ENCODE measurements at regions not wholly inside any gene's neighbourhood (a gene's known extent, or its start where the extent isn't known, plus 50 kb on each side); places are given as distances from the start of the nearest gene placed in this dataset.

DNA sequence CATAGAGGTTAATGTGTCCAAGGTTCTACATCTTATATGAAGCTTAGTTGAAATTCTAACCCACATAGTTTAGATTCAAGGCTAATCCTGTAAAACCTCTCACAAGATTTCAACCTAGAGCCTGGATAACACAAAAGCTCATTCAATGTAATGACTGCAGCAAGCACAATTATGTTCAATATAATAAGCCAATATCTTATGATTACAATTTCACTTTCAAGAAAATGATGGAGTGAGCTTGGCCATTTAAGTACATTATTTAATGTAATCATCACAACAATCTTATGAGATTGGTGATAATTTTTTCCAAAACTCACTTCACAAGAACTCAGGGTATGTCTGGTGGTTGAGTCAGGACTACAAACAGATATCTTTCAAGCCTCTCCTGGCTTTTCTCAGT, 1140.8 kb upstream of the WWC1 start:
- no peak for DNase-seq

DNA sequence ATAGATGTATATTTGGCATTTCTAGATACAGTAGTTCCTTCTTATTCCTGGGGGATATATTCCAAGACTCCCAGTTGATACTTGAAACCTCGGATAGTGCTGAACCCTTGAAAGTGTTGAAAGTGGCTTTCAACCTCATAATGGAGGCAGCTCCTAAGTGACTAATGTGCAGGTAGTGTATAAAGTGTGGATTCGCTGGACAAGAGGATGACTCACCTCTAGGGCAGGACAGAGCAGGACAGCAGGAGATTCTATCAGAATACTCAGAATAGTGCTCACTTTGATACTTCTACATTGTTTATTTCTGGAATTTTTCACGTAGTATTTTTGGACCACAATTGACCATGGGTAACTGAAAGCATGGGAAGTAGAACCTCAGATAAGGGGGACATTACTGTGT, 1138.9 kb upstream of the WWC1 start:
- DNase-seq: no peak

DNA sequence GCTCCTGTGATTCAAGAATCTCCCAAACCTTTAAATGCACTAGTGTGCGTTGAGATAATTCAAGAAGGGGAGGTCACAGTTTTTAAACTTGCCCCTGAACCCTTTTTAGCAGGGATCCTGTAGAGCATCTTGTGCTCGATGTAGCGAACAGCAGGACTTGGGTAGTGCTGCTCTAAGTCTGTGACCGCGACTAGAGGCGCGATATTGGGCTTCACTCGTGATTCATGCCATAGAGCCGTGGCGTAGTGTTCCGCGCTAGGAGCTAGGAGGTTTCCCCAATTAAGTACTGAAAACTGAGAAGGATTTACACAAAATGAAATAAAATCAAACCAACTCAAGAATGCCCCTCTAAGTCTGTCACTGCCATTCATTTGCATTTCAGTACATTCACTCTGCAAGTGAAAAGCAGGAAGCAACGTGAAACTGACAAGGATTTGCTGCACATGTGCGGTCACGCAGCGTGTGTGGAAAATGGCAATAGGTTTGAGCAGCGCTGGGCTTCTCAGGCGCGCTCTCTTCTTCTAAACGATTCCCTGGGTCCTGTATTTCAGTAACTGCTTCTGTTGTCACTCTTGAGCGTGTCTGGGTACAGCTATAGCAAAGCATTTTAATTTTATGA, 1135.9 kb upstream of the WWC1 start:
- DNase-seq: no peak

DNA sequence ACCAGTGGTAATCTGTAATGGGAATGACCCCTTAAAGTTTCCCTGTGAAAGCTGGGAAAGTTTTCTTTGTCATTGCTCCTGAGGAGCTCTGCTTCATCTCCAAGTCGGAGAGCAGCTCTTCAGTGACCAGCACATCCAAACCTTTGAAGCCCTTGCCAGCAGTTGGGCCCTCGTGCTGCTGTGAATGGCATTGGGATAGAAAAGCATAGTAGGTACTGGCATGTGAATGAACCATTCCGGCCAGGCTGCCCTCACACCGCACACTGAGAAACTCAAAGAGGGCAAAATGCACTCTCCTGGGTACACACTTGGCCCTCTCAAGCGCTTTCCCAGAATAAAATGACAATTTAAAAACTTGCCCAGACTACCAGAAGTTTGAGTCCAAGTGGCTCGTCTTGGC, 1135.0 kb upstream of the WWC1 start:
- no peak for DNase-seq

DNA sequence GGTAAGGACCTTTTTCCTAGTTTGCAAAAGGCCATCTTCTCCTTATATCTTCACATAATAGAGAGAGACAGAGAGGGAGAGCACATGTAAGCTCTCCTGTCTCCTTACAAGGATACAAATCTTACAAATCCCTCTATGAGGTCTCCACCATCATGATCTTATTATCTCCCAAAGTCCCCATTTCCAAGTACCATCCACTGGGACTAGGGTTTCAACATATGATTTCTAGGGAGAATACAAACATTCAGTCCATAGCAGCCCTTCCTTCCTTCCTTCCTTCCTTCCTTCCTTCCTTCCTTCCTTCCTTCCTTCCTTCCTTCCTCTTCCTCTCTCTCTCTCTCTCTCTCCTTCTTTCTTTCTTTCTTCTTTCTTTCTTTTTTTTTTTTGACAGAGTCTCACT, 1132.9 kb upstream of the WWC1 start:
- DNase-seq: no peak

DNA sequence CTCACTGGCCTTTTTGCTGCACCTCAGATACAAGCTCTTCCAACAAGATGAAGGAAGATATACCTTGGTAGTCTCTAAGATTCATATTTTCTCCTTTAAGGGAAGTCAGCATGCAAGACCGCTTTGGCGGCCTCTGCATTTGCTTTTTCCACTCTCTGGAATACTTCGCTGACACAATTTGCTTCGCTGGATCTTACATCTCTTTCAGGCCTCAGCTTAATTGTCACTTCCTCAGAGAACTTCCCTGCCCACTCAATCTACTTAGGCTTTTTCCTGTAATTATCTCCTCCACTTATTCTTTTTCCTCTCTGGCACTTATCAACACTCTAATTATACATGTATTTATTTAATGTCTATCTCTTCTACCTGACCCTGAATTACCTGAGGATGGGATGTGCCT, 1131.1 kb upstream of the WWC1 start:
- DNase-seq: no peak

DNA sequence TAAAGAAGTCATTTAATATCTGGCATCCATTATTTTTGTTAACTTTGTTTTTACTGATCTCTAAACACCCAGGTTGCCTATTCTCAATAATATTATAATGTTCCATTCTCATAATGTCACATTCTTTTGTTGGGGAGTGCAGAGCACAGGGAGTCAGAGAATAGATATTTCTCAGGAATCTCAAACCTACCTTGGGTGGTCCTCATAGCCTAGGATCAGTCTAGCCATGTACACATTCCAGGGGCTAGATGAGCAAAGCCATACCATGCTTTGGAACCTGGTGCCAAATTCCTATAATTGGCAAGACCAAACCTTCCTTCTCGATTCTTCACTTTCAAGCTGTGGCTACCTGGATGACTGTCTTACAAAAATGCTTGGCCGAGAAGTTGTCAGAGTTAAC, 1124.7 kb upstream of the WWC1 start:
- no peak for DNase-seq

DNA sequence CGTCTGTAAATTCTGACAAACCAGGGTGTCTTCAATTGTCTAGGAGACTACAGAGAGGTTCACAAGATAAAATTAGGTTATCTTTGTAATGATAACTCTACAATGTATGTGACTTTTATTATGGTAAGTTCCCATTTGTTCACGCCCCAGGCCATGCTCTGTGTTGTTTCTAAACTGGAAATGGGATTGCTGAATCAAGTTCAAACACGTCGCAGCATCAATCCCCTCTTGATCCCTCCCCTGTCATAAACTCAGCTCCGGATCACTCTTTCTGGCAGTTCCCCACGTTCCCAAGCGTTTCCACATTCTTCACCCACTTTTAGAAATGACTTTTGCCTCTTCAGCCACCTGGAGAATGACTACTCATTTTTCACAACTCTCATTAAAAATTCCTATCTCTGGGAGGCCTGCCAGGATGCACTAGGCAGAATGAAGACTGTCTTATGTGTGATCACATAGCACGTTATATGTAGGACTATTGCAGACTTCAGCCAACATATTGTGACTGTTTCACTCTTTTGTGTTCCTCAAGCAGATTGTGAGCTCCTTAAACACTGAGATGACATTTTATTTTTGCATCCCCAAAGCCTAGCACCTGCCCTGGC, 1124.2 kb upstream of the WWC1 start:
- DNase-seq: no peak

DNA sequence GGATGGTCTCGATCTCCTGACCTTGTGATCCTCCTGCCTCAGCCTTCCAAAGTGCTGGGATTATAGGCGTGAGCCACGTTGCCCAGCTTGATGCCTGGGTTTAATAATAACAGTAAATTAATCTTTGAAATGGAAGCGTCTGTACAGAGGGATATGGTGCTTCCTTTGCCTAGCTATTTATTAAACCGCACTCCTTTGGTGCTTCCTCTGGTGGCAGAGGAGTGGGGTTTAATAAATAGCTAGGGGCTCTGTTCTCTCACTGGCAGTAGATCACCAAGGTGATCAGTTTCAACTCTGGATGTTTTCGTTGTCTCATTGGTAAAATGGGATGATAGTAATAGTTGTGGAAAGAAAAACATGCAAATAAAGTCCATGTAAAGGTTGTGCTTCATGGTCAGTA, 1122.5 kb upstream of the WWC1 start:
- DNase-seq: no peak

DNA sequence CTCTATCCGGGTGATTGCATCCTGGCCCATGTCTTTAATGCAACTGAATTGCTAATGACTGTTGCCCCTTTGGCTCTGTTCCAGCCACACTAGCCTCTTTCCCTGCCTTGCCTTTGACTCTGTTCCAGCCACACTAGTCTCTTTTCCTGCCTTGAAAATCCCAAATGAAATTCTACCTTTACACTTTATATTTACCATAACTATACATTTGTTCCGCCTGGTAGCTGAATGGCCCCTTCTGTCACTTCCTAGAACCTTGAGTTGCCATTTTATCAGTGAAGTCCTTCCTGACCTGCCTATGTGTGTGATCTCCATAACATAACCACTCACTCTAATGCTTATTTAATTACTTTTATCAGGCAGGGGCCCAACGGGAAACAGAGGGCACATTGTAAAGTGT, 1120.4 kb upstream of the WWC1 start:
- no peak for DNase-seq

DNA sequence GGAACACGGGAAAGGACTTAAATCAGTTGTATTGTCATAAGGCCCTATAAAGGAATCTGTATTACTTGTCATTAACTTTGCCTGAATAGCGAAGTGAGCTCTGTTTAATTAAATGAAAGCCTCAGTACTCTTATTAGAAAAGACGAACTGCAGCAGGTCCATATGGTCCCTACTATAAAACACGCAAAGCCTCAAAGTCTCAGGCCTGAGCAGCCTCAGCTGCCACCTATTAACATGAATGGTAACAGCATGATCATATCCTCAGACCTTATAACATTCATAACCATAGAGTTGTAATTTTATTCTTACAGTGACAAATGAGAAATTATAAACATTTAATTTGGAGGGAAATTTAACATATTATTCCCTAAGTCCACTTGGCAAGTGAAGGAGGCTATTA, 1113.7 kb upstream of the WWC1 start:
- DNase-seq: no peak

DNA sequence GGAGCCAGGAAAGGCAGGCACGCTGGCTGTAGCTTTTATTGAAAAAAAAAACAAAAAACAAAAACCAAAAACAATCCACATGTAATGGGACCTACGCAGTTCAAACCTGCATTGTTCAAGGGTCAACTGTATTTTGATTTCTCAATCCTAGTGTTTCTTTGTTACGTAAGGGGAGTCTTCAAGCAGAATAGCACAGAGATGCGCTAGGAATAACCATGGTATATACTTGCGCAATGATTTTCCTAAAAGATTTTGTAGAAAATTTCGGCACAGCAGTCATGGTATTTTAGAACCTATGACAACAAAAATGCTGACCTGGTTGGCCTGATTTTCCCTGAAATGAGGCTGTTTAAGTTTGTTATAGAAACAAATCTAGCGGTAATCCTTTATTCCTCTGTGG, 1110.5 kb upstream of the WWC1 start:
- no peak for DNase-seq

DNA sequence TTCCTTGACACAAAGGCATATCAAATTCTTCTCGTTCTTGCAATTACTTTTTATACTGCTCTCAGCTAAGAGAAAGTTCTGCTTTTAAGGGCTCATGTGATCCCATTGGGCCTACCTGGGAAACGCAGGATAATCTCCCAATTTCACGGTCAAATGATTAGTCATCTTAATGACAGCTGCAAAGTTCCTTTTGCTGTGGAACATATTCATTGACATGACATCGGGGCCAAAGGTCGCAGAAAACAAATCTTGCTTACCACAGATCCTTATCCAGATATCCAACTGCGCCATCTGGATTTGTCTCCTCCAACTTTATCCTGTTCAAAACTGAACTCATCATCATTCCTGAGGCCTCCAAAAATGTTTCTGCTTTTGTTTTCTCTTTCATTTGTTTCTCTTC, 1085.6 kb upstream of the WWC1 start:
- no peak for DNase-seq

DNA sequence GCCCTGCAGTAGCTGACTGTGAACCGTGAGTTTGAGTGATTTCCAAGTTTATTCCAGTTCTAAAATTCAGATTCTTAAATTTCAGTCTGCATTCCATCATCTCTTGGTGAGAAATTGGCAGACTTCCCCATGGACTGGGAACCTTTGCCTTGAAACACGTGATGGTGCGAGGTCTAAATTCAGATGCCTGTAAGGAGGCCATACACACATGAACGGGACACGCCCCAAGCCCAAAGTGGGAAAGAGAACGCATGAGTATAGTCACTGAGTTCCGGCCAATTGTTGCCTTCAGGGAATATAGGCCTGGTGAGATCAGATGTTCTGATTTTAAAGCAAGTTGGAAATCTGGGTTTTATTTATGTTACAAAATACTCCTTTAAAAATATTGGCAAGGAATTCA, 1084.4 kb upstream of the WWC1 start:
- DNase-seq: no peak

DNA sequence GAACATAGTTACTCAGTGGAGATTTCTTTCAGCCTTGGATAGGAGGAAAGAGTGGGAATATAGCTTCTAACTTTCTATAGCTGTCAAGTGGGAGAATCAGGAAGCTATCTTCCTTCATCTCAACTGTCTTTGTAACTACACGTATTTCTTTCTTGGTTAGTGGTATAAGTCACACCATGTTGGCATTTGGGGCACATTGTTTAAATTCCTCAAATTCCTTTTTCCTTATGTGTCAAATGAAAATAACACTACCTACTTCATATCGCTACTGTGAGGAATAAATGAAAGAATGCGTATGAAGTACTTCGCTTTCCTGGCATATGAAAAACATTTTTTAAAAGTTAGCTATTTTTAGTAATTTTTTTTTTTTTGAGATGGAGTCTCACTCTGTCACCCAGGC, 1082.5 kb upstream of the WWC1 start:
- DNase-seq: no peak

DNA sequence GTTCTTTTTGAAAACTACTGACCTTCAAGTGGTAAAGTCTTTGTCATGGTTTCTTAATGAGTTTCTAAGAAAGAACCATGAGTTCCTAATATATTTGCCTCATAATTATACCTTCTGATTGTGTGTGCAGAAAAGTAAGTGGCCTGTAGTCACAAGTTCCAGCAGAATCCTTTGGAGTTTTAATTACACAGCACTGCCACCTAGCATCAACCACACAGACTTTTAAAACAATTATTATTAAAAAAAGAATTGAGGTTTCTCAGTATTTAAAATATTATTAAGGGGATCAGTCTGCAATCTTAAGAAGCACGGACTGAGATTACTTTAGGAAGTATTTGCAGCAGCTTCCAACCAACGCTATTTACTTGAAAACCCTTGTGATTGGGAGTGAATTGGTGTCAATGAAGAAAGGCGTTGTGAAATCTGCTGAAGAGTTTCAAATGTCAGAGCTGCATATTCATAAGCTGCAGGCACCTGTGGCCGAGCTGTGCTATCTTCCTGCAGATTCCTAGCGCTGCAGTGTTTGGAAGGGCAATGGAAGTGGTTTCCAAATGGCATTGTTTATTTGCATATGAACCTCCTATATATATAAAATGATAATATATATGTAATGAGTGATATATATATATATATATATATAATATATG, 1074.2 kb upstream of the WWC1 start:
- no peak for DNase-seq

DNA sequence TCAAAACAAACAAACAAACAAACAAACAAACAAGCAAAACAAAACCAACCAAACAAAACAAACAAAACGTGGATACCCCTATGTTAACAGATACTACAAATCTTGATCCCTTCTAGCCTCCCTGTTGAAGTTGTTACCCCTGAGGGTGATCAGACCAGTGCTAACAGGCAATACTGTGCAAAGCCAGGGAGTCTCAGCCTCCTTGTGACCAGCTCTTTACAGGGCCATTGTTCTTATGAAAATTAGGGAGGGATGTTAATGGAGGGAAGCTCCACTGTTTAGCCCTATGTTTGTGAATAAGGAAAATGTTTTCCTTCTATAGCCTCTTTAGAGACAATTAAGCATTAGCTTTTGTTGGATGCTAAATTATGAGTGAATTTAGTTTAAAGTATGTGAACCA, 1072.1 kb upstream of the WWC1 start:
- no peak for DNase-seq

DNA sequence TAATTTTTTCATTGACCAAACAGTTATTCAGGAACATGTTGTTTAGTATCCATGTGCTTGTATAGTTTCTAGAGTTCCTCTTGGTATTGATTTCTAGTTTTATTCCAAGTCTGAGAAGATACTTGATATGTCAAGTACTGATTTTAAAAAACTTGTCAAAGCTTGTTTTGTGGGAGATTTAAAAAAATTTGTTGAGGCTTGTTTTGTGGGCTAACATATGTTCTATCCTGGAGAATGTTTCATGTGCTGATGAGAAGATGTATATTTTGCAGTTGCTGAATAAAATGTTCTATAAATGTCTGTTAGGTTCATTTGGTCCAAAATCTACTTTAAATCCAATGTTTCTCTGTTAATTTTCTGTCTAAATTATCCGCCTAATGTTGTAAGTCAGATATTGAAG, 1065.1 kb upstream of the WWC1 start:
- DNase-seq: no peak

DNA sequence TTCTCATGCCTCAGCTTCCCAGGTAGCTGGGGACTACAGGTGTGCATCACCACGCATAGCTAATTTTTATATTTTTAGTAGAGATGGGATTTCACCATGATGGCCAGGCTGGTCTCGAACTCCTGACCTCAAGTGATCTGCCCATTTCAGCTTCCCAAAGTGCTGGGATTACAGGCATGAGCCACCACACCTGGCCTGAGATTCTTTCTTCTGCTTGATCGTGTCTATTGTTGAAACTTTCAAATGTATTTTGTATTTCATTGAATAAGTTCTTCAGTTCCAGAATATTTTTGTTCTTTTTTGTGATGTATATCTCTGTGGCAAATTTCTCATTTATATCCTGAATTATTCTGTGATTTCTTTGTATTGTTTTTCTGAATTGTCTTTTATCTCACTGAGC, 1063.3 kb upstream of the WWC1 start:
- DNase-seq: no peak

DNA sequence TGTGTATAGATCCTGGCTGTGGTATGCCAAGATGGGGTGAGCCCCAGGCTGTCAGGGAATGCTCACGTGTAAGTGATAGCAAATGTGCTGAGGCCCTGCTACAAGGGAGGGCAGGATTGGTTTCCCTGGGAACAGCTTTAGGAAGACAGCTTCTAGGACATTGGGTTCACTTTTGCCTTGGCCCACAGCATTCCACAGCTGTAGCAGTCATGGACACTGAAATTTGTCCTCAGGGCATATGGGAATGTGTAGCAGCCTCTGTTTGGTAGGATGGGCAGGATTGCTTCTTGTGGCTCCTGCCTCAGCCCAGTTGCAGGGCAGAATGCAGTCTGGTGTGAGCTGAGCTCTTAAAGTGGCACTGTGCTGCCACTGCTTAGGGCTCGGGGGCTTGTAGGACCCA, 1061.7 kb upstream of the WWC1 start:
- no peak for DNase-seq

DNA sequence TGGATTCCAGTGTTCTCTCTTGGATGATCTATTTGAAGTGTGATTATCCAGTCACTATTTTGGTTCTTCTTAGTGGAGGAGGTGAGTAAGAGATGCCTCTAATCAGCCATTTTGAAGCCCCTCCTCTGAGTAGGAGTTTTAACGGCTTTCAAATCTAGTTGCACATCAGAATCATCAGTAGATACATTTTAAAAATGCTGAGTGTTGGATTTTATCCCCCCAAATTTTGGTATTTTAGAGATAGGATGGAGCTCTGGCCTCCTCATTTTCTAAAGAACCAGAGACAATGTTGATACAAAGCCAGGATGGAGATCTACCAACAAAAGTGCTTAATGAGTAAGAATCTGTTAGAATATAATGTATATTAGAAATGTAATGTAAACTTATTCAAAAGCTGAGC, 1061.0 kb upstream of the WWC1 start:
- DNase-seq: no peak

DNA sequence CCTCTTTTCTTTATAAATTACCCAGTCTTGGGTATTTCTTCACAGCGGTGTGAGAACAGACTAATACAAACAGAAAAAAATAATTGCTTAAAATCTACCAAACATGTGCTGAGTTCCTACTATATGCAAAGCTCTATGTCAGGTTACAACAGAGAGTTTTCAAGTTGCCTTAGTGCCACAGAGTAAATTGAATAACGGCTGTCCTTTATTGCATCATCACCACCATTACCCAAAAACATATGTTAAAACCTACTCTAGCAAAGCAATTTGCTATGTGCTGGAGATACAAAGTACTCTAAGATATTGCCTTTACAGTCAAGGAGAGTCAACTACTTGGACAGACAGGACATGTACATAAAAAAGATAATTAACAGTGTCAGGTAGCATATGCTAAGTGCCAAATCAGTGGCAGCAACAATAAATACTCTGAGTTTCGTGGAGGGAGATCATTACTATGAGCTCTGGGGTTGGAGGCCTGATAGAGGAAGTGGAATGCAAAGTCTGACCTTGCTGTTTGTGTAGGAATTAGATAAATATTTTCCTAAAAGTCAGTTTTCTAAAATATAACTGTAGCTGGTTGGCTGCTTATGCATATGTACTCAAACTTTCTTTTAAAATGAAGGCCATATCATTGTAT, 1058.7 kb upstream of the WWC1 start:
- no peak for DNase-seq

DNA sequence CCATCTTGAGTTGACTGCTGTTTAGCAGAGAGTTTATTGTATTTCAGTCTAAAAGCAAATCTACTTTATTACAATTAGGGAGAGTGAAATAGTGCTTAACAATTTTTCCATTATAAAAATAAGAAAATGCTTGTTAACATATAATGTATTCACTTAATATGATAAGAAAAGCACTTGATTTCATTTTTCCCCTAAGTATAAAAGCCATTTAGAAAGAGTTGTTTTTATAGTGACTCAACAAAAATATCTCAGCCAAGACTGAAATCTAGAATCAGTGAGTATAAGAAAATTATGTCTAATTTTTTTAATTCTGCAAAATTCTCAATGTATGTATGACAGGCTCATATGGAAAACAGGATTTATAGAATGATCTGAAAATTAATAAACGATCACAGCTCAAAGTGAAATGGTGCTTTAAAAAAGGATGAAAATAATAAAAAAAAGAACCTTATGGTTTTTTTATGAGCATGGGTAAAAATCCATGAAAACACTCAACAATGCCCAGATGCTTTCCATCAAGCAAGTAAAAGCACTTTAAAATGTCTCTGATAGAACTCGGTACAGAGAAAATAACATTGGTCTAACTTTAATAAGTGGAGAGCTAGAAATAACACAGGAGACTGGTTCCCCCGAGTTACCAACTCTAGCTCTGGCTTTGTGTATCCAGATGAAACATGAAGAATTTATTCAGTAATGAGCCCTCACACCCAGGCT, 1057.8 kb upstream of the WWC1 start:
- no peak for DNase-seq
